ENCODE measurements at regions not wholly inside any gene's neighbourhood (a gene's known extent, or its start where the extent isn't known, plus 50 kb on each side); places are given as distances from the start of the nearest gene placed in this dataset.

GRCh38 chr1:191026828-191027227 is 549.2 kb upstream of the BRINP3 start:
- no peak for TF ChIP-seq CTCF (IDR thresholded peaks at IDR 0.05; ENCODE audit: low read depth, low read length, poor library complexity, severe bottlenecking)
- no peak for TF ChIP-seq EZH2phosphoT487 (IDR thresholded peaks at IDR 0.05; ENCODE audit: borderline replicate concordance, low read length)
